NK-92 treated with Interleukin-12 subunit alpha and Interleukin-12 subunit beta, amount 100 ng/mL, for 24 hours (cell line): ENCODE measurements at regions not wholly inside any gene's neighbourhood (a gene's known extent, or its start where the extent isn't known, plus 50 kb on each side); places are given as distances from the start of the nearest gene placed in this dataset.

Source experiments
- DNase-seq: peaks from one replicate; lab custom pipeline; 2025; lab: John Stamatoyannopoulos, UW

GRCh38 chr2:19035238-19035637 is 323.2 kb downstream of the OSR1 start:
- DNase-seq = no peak

GRCh38 chr2:19033240-19033639 is 325.2 kb downstream of the OSR1 start:
- DNase-seq = no peak

DNA sequence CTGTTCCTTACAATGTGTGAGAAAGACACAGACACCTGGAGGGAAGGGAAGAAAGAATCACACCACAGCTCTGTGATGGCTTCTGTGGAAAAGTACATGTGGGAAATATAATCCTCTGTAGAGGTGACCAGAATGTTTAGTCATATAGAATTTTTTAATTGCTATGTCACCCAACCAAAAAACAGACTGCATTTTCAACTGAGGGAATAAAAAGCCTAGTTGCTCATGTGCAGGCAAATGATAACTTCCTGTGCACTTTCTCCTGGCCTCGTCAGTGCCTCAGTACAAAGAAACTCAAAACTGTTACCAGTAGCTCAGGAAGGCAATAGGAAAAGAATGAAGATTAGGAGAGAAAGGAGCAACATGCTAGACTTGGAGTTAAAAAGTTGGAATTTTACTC is 326.8 kb downstream of the OSR1 start:
- no peak for DNase-seq

GRCh38 chr2:19029655-19030054 is 328.8 kb downstream of the OSR1 start:
- no peak for DNase-seq

GRCh38 chr2:19028587-19029375 is 329.6 kb downstream of the OSR1 start:
- DNase-seq = no peak

GRCh38 chr2:19027626-19028025 is 330.8 kb downstream of the OSR1 start:
- DNase-seq = no peak

DNA sequence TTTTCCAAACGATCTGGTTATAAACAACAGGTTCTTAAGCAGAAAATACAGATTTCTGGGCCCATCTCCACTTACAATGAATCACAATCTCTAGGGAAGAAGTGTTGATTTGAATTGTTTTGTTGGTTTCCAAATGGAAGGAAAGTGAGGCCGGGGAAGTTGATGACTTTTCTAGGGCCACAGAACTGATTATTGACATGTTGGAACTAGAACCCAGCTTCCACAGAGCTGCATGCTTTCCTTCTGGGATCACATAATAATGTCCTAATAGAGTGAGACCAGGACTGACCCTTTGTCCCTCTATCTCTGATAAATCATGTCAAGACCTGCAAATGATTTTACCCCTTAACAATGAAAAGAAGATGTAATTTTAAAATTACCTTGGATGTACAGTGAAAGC is 332.2 kb downstream of the OSR1 start:
- no peak for DNase-seq

GRCh38 chr2:19022334-19022733 is 336.1 kb downstream of the OSR1 start:
- DNase-seq = no peak

GRCh38 chr2:19021721-19022120 is 336.7 kb downstream of the OSR1 start:
- no peak for DNase-seq

DNA sequence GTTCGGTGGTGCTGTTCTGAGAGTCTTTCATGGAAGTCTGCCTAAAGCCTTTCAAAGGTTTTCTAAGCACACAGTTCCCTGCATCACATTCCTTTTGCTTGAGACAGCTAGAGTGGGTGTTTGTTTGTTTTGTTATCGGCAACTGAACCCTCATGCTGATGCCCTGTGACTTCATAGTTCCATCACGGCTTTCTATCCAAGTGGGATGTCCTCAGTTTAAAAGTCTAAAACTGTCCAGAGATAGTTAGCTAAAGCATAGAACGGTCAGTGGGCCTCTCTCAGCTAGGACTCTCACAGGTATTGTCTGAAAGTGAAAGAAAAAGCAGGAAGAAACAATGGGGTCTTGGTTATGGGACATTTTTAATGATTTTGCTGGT is 337.3 kb downstream of the OSR1 start:
- no peak for DNase-seq

DNA sequence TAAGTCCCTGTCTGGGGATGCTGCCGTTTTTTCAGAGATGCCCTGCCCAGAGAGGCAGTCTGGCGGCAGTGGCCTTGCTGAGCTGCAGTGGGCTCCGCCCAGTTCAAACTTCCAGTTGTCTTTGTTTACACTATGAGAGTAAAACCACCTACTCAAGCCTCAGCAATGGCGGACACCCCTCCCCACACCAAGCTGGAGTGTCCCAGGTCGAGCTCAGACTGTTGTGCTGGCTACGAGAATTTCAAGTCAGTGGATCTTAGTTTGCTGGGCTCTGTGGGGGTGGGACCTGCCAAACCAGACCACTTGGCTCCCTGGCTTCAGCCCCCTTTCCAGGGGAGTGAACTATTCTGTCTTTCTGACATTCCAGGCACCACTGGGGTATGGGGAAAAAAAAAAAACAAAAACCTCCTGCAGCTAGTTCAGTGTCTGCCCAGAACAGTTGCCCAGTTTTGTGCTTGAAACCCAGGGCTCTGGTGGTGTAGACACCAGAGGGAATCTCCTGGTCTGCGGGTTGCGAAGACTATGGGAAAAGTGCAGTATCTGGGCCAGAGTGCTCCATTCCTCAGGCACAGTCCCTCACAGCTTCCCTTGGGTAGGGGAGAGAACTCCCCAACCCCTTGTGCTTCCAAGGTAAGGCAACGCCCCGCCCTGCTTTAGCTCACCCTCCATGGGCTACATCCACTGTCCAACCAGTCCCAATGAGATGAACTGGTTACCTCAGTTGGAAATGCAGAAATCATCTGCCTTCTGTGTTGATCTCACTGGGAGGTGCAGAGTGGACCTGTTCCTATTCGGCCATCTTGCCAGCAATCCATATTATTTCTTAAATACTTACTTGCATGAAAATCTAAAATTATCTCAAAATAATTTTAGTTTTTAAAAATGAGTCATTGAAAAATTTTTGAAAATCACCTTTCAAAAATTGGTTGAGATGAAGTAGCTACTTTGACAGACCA is 338.0 kb downstream of the OSR1 start:
- no peak for DNase-seq

- no peak for DNase-seq
Observed at GRCh38 chr2:19009510-19009909, 348.9 kb downstream of the OSR1 start.

DNA sequence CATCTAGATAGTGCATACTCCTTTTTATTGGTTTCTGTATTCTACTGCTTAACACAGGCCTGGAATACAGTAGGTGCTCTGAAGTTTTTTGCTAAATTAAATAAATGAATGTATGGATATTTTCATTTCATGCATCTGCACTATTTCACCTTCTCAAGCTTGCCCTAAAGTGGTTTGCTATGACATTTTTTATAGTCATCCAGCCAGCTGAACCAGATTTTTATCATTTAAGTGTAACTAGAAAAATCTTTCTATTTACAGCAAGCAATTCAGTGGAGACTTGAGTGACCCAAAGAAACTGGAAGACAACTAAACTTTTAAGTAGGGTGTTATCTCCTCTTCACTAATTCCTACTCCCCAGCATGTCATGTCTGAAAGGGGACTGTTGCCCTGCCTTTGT is 354.9 kb downstream of the OSR1 start:
- DNase-seq = no peak

DNA sequence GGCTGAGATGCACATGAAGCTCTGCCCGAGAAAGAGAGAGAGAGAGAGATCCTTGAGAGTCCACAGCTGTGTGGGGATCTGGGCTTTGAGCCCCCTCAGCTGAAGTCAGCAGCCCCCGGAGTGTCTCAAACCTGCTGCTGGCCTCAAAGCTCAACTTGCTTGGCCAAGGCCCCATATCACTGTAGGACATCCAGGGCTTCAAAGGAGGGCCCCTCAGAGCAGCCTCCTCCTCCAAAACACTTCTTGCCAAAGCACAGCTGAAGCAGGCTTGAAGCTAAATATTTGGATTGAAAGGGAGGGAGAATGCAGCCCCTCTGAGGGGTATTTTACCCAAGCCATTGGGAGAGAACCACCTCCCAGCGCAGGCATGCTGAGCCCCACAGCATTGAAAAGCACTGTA is 357.6 kb downstream of the OSR1 start:
- DNase-seq = no peak

- DNase-seq = no peak
Observed at GRCh38 chr2:18999198-18999597, 359.2 kb downstream of the OSR1 start.

DNA sequence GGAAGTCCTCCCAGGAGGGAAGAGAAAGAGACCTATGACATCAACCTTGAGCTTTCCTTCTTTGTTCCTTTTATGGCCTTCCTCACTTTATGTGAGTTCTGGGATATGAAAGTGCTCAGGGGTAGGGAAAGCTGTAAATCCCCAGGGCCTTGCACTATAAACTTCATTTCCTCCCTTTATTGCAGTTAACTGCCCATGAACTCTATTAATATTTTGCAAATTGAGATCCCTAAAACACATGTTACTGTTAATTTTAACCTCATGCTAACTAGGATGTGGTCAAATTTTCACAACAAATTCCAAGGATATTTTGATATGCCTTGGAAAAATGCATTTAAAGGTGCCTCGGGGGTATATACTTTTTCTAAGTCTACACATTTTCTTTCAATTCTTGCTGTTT is 359.9 kb downstream of the OSR1 start:
- no peak for DNase-seq

DNA sequence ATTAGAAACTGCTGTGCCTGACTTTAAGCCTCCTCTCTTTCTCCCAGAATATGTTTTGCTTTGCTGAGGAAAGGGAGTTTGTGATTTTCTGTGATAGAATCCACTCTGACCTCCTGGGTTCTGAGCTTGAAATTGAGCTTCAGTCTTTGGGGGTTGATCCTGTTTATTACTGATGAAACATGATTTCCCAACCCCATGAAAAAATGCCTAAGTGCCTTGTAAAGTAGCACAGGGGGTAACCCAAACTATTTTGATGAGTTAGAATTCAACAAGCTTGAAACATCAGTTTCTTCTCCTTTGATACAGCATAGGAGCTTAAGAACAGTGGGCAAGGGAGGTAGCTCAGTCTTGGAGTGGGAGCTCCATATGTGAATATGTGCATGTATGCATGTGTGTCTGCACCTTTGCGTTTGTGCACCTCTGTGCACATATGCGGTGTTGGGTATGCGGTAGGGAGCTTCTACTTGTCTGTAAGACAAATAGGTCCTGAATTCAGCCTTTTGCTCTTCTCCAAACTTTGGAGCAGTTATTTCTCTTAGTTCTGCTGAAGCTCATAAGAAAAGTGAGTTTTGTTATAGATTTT is 364.6 kb downstream of the OSR1 start:
- no peak for DNase-seq

GRCh38 chr2:18991177-18992168 is 366.9 kb downstream of the OSR1 start:
- DNase-seq = no peak

DNA sequence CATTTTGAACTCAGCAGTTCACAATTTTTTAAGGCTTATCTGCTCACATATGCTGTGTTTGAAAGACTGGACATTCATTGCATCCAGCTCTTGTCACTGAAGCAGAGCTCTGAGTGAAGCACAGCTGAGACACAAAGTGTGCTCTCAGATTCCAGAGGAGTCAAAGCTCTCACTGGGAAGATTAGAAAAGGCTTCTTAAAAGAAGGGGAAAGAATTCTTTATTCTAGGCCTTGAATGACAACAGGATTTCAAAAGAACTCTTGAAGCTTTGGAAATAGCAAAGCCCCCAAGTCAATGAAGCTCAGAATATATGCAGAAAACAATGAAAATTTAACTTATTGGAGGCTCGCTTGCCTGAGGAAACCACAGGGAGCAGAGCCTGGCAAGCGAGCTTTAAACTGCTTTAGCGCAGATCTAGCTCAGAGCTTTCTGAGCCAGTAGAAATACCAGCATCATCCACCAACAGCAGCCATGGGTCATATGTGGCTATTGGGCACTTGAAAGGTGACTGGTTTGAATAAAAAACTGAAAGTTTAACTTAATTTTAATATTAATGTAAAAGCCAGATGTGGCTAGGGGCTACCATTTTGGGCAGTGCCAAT is 369.7 kb downstream of the OSR1 start:
- no peak for DNase-seq

GRCh38 chr2:18987592-18988073 is 370.8 kb downstream of the OSR1 start:
- DNase-seq = no peak

- no peak for DNase-seq
Observed at GRCh38 chr2:18987016-18987415, 371.4 kb downstream of the OSR1 start.
